HG03280 (cell line): ENCODE measurements at regions not wholly inside any gene's neighbourhood (a gene's known extent, or its start where the extent isn't known, plus 50 kb on each side); places are given as distances from the start of the nearest gene placed in this dataset.

Experiments used
- ATAC-seq: cut with Tn5 transposase; IDR thresholded peaks from one replicate; pipeline ENCODE4 v1.9.1; 2021; ENCODE audit warnings: mild to moderate bottlenecking, moderate library complexity; ENCODE audit not compliant: unreplicated experiment

DNA sequence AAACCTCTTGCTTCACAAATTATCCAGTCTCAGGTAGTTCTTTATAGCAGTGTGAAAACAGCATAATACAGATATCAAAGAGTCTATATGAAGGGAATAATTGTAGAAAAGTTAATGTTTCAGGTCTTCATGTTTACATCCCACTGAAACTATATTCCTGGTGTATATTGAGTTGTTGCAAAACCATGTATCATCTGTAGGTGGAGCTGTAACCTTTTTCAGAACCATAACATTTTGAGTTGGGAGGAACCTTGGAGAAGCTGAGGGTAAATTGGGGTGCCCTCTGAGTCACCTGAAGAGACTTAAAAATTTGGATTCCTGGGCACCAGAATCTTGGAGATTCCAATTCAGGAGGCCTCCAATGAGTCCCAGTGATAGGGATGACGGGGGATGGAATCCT lies 51.9 kb upstream of the TAPT1 start:
- ATAC-seq: no peak
